ENCODE measurements at regions not wholly inside any gene's neighbourhood (a gene's known extent, or its start where the extent isn't known, plus 50 kb on each side); places are given as distances from the start of the nearest gene placed in this dataset.

DNA sequence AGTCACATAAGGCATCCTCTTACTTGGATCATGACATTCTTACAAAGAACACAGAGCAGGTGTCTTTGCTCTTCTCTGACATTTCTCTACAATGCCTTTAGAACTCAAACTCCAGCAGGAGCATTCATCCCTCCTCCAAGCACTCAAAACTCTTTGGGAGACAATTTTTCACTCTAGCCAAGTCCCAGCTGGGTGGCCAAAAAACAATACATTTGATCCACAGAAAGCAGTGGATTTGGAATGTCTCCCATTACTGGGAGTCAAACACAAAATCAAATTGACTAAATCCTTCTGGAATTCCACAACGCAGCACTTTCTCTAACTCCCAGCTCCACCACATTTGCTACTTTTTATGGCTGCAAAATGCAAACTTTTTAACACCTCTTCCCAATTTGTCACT is 108.6 kb upstream of the VGLL2 start:
- peak; percentile 11 for DNase-seq (ENCODE audit: low spot score)
- H3K4me2 ChIP-seq (ENCODE audit: insufficient read depth, low read length, poor library complexity, severe bottlenecking): no peak overlapping the region
- H3K23ac ChIP-seq (ENCODE audit: low read depth, low read length, poor library complexity): no peak overlapping the region

DNA sequence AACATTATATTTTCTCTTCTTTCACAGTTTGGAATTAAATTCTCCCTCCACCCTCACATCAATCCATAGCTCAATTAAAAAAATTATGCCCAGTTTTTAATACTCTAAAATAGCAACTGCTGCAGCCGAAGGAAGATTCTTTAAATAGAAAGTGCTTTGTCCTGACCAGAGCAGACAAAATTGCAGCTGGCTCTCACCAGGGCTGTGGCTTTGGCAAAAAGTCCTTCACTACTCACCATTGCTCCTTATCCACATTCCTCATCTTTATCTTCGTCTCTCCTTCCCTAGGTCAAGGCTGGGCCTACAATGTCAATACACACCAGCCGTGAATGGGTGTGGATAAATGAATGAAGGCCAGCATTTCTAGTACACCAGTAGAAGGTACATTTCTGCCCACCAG is 107.9 kb upstream of the VGLL2 start:
- no peak for DNase-seq (ENCODE audit: low spot score)
- no peak overlapping the region for H3K9ac ChIP-seq (ENCODE audit: low read depth, low read length, poor library complexity)
- H3K4me2 ChIP-seq (ENCODE audit: insufficient read depth, low read length, poor library complexity, severe bottlenecking): no peak overlapping the region
- no peaks in the 10 kb centered on the region for H3K36me3 ChIP-seq (replicated peaks in 1 of 2; ENCODE audit: control insufficient read depth in 2 of 2, insufficient read depth in 2 of 2, low read length in 2 of 2)
- no peak overlapping the region for H2BK120ac ChIP-seq (ENCODE audit: low read depth, low read length)
- H2AK5ac ChIP-seq (ENCODE audit: low read depth, low read length): no peak overlapping the region
- no peak overlapping the region for H4K91ac ChIP-seq (ENCODE audit: low read depth, low read length, poor library complexity)
- H3K27ac ChIP-seq (replicated peaks; ENCODE audit: low read length): no peak overlapping the region
- no peaks in the 10 kb centered on the region for H3K9me3 ChIP-seq (replicated peaks in 1 of 2; ENCODE audit: control insufficient read depth in 2 of 2, insufficient read depth in 1 of 2, low read depth in 1 of 2, low read length in 2 of 2)
- H3K4me1 ChIP-seq (ENCODE audit: control insufficient read depth in 2 of 2, insufficient read depth in 1 of 2, low read depth in 1 of 2, low read length in 2 of 2): peaks cover 0 to 7% of the 10 kb centered on the region in 2 donors
- no peaks in the 10 kb centered on the region for H3K27me3 ChIP-seq (ENCODE audit: control insufficient read depth in 3 of 3, insufficient read depth in 3 of 3, low read depth in 1 of 3, low read length in 3 of 3)
- no peaks in the 10 kb centered on the region for H3K79me1 ChIP-seq (ENCODE audit: low read depth, low read length)
- H3K14ac ChIP-seq (ENCODE audit: low read length): no peak overlapping the region
- no peak overlapping the region for H3K23ac ChIP-seq (ENCODE audit: low read depth, low read length, poor library complexity)
- no peak overlapping the region for H3K4ac ChIP-seq (ENCODE audit: low read length)
- WGBS, 2 donors (ENCODE audit: extremely low coverage in 2 of 2, insufficient read length in 2 of 2, insufficient replicate concordance in 1 of 2): no CpG with 5 or more reads among the region's 3 CpGs
- no peak overlapping the region for H2AFZ ChIP-seq (ENCODE audit: low read length)
- no peak overlapping the region for H2BK15ac ChIP-seq (ENCODE audit: low read length)
- no peak overlapping the region for H3K18ac ChIP-seq (ENCODE audit: low read length)
- no peak overlapping the region for H2BK5ac ChIP-seq (ENCODE audit: low read length)
- no peak overlapping the region for H3K4me3 ChIP-seq (ENCODE audit: low read length in 2 of 2)
- H2BK12ac ChIP-seq (ENCODE audit: low read length): no peak overlapping the region
- no peak overlapping the region for H4K8ac ChIP-seq (ENCODE audit: low read depth, low read length)

More for the DNA sequence above, 108.6 kb upstream of the VGLL2 start:
- Histone ChIP-seq H2BK15ac (ENCODE audit: low read length) (no peak overlapping the region), H3K36me3 (replicated peaks in 1 of 2; ENCODE audit: control insufficient read depth in 2 of 2, insufficient read depth in 2 of 2, low read length in 2 of 2) (no peaks in the 10 kb centered on the region), H3K18ac (ENCODE audit: low read length) (no peak overlapping the region), H4K8ac (ENCODE audit: low read depth, low read length) (no peak overlapping the region), H3K14ac (ENCODE audit: low read length) (no peak overlapping the region), H3K4me3 (ENCODE audit: low read length in 2 of 2) (no peak overlapping the region), H2BK120ac (ENCODE audit: low read depth, low read length) (no peak overlapping the region), H3K4me1 (ENCODE audit: control insufficient read depth in 2 of 2, insufficient read depth in 1 of 2, low read depth in 1 of 2, low read length in 2 of 2) (peaks cover 0 to 7% of the 10 kb centered on the region in 2 donors), H3K4ac (ENCODE audit: low read length) (no peak overlapping the region), H3K9ac (ENCODE audit: low read depth, low read length, poor library complexity) (no peak overlapping the region), H2BK12ac (ENCODE audit: low read length) (no peak overlapping the region), H2AK5ac (ENCODE audit: low read depth, low read length) (no peak overlapping the region), H4K91ac (ENCODE audit: low read depth, low read length, poor library complexity) (no peak overlapping the region), H2AFZ (ENCODE audit: low read length) (no peak overlapping the region), H2BK5ac (ENCODE audit: low read length) (no peak overlapping the region), H3K79me1 (ENCODE audit: low read depth, low read length) (no peaks in the 10 kb centered on the region), H3K27me3 (ENCODE audit: control insufficient read depth in 3 of 3, insufficient read depth in 3 of 3, low read depth in 1 of 3, low read length in 3 of 3) (no peaks in the 10 kb centered on the region), H3K9me3 (replicated peaks in 1 of 2; ENCODE audit: control insufficient read depth in 2 of 2, insufficient read depth in 1 of 2, low read depth in 1 of 2, low read length in 2 of 2) (no peaks in the 10 kb centered on the region), H3K27ac (replicated peaks; ENCODE audit: low read length) (no peak overlapping the region)
- WGBS, 2 donors (ENCODE audit: extremely low coverage in 2 of 2, insufficient read length in 2 of 2, insufficient replicate concordance in 1 of 2): no CpG with 5 or more reads among the region's 1 CpG

DNA sequence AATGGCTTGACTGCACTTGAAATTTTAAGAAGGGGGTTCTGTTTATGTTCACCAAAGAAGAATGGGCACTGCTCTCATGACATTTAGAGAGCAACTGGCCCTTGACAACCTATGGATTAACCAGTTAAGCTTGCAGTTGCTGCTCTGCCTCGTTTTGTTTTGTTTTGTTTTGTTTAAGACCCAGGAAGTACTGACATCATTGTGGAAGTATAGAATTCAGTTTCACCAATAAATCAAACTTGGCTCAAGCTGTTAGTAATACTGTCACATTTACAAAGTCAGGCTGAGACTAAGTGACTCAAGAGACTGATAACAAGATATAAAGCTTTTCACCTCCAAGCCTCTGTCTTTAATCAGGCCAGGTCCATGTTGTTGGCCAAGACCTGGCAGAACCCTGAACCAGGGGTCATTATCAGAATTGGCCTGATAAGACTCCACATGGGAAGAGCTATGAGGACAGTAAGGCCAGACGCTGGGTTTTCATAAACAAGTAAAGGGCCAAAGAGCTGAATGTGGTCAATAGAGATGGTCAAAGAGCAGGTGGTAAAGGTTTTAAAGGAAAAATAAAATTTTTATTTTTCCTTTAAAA is 99.4 kb upstream of the VGLL2 start:
- Histone ChIP-seq H3K4me2 (ENCODE audit: insufficient read depth, low read length, poor library complexity, severe bottlenecking) (no peak overlapping the region), H3K27ac (replicated peaks; ENCODE audit: low read length) (no peak overlapping the region), H2BK120ac (ENCODE audit: low read depth, low read length) (no peak overlapping the region), H4K8ac (ENCODE audit: low read depth, low read length) (no peak overlapping the region), H3K27me3 (ENCODE audit: control insufficient read depth in 3 of 3, insufficient read depth in 3 of 3, low read depth in 1 of 3, low read length in 3 of 3) (no peaks in the 10 kb centered on the region), H2BK12ac (ENCODE audit: low read length) (no peak overlapping the region), H2BK15ac (ENCODE audit: low read length) (no peak overlapping the region), H3K9me3 (replicated peaks in 1 of 2; ENCODE audit: control insufficient read depth in 2 of 2, insufficient read depth in 1 of 2, low read depth in 1 of 2, low read length in 2 of 2) (no peaks in the 10 kb centered on the region), H2BK5ac (ENCODE audit: low read length) (no peak overlapping the region), H2AFZ (ENCODE audit: low read length) (no peak overlapping the region), H3K36me3 (replicated peaks in 1 of 2; ENCODE audit: control insufficient read depth in 2 of 2, insufficient read depth in 2 of 2, low read length in 2 of 2) (no peaks in the 10 kb centered on the region), H2AK5ac (ENCODE audit: low read depth, low read length) (no peak overlapping the region), H3K4me1 (ENCODE audit: control insufficient read depth in 2 of 2, insufficient read depth in 1 of 2, low read depth in 1 of 2, low read length in 2 of 2) (peaks cover 0 to 2% of the 10 kb centered on the region in 2 donors), H3K4ac (ENCODE audit: low read length) (no peak overlapping the region), H3K23ac (ENCODE audit: low read depth, low read length, poor library complexity) (no peak overlapping the region), H3K9ac (ENCODE audit: low read depth, low read length, poor library complexity) (no peak overlapping the region), H4K91ac (ENCODE audit: low read depth, low read length, poor library complexity) (no peak overlapping the region), H3K79me1 (ENCODE audit: low read depth, low read length) (no peaks in the 10 kb centered on the region), H3K4me3 (ENCODE audit: low read length in 2 of 2) (no peak overlapping the region), H3K18ac (ENCODE audit: low read length) (no peak overlapping the region), H3K14ac (ENCODE audit: low read length) (no peak overlapping the region)
- no CpG with 5 or more reads among the region's 2 CpGs for WGBS, 2 donors (ENCODE audit: extremely low coverage in 2 of 2, insufficient read length in 2 of 2, insufficient replicate concordance in 1 of 2)
- DNase-seq (ENCODE audit: low spot score): no peak

DNA sequence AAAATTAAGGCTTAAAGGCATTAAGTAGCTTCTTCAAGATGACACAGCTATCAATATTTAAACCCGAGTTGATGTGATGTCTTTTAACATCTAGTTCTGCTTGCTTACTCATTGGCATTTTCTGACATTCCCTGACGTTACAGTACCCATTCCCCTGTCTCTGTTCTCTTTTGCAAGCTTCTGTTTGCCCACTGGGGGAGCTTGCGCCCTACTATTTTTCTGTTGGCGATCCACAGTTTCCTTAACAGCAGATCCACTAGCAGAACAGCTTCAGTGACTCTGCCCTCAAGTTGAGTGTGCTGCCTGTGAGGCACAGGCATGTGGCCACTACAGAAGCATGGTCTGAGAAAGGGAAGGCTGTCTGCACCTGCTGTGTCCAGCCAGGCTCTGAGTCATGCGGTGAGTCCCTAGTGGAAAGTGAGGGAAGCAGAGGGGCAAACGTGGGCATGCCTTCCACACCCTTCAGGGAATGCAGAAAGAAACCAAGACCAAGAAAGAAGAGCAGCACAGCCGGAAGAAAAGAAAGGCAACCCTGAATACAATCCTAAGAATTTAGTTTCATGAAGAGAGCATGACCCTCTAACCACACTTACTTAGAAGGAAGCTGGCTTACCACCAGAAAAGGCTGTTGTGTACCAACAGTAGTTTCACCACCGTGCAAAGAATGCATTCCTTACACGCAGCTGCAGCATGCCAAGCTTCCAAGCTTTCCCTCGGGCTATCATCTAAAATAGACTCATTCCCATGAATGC is 97.7 kb upstream of the VGLL2 start:
- Histone ChIP-seq H3K79me1 (ENCODE audit: low read depth, low read length) (no peaks in the 10 kb centered on the region), H3K9me3 (replicated peaks in 1 of 2; ENCODE audit: control insufficient read depth in 2 of 2, insufficient read depth in 1 of 2, low read depth in 1 of 2, low read length in 2 of 2) (no peaks in the 10 kb centered on the region), H3K27me3 (ENCODE audit: control insufficient read depth in 3 of 3, insufficient read depth in 3 of 3, low read depth in 1 of 3, low read length in 3 of 3) (no peaks in the 10 kb centered on the region), H2BK5ac (ENCODE audit: low read length) (no peak overlapping the region), H3K4me2 (ENCODE audit: insufficient read depth, low read length, poor library complexity, severe bottlenecking) (no peak overlapping the region), H4K8ac (ENCODE audit: low read depth, low read length) (no peak overlapping the region), H2AK5ac (ENCODE audit: low read depth, low read length) (no peak overlapping the region), H3K18ac (ENCODE audit: low read length) (peak overlapping the region; percentile 15), H3K4me1 (ENCODE audit: control insufficient read depth in 2 of 2, insufficient read depth in 1 of 2, low read depth in 1 of 2, low read length in 2 of 2) (peaks cover 0 to 2% of the 10 kb centered on the region in 2 donors), H2BK12ac (ENCODE audit: low read length) (no peak overlapping the region), H3K23ac (ENCODE audit: low read depth, low read length, poor library complexity) (no peak overlapping the region), H2AFZ (ENCODE audit: low read length) (no peak overlapping the region), H3K14ac (ENCODE audit: low read length) (no peak overlapping the region), H3K4ac (ENCODE audit: low read length) (no peak overlapping the region), H3K9ac (ENCODE audit: low read depth, low read length, poor library complexity) (no peak overlapping the region), H4K91ac (ENCODE audit: low read depth, low read length, poor library complexity) (no peak overlapping the region), H3K4me3 (ENCODE audit: low read length in 2 of 2) (no peak overlapping the region), H3K36me3 (replicated peaks in 1 of 2; ENCODE audit: control insufficient read depth in 2 of 2, insufficient read depth in 2 of 2, low read length in 2 of 2) (no peaks in the 10 kb centered on the region), H2BK120ac (ENCODE audit: low read depth, low read length) (no peak overlapping the region), H3K27ac (replicated peaks; ENCODE audit: low read length) (no peak overlapping the region), H2BK15ac (ENCODE audit: low read length) (no peak overlapping the region)
- WGBS, 2 donors (ENCODE audit: extremely low coverage in 2 of 2, insufficient read length in 2 of 2, insufficient replicate concordance in 1 of 2): no CpG with 5 or more reads among the region's 10 CpGs
- no peak for DNase-seq (ENCODE audit: low spot score)
